Stimulated activated CD8-positive, alpha-beta memory T cell treated with anti-CD3 and anti-CD28 coated beads, Interleukin-15, amount 100 ng/mL, for 1 hour (primary cell): ENCODE measurements at regions not wholly inside any gene's neighbourhood (a gene's known extent, or its start where the extent isn't known, plus 50 kb on each side); places are given as distances from the start of the nearest gene placed in this dataset.

Experiments
- DNase-seq: peaks from one replicate; pipeline ENCODE4 v3.0.0-alpha.2; 2020; ENCODE audit warnings: low read depth

DNA sequence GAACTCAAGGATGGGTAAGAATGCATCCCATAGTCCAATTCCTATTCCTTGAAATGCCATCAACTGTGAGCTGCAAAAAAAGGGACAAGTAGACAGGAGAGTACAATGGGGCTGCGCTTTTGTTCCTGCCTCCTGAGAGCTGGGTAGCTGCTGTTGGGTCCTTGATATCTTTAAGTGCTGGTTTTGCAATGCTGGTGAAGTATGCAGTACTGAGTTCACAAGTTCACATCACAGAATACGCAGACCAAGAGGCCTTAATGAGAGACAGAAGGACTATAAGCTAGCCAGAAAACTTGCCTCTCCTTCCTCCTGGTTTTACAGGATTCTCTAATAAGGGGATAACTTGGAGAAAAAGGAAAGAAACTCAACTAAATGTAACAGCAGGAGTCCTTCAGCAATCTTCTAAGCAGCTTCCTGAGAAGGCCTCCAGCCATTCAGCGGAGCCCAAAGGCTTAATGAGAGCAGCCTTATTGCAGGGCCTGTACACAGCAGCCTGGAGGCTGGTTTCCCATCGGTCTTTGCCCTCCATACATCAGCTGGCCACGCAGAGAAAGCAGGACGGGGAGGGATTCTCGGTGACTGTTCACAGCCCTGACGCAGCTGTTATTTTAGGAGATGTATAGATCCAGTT, 293.1 kb downstream of the CDCA7 start:
- DNase-seq: no peak

DNA sequence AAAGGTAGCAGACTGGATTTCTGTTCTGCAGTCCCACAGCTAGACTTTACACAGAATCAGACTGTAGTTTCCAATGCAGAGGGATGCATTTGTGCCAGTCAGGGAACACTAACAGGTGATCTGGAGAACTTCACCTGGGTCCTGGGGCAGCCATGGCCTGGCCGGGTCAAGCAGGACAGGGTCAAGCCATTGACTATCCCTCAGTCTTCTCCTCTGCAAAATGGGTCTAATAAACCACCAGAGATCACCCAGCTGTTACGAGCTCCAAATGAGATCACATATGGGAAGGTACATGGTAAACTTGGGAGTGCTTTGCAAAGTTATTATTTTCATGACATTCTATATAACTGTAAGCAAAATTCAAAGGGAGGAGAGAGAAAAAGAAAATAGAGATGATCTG, 294.1 kb downstream of the CDCA7 start:
- DNase-seq: no peak

DNA sequence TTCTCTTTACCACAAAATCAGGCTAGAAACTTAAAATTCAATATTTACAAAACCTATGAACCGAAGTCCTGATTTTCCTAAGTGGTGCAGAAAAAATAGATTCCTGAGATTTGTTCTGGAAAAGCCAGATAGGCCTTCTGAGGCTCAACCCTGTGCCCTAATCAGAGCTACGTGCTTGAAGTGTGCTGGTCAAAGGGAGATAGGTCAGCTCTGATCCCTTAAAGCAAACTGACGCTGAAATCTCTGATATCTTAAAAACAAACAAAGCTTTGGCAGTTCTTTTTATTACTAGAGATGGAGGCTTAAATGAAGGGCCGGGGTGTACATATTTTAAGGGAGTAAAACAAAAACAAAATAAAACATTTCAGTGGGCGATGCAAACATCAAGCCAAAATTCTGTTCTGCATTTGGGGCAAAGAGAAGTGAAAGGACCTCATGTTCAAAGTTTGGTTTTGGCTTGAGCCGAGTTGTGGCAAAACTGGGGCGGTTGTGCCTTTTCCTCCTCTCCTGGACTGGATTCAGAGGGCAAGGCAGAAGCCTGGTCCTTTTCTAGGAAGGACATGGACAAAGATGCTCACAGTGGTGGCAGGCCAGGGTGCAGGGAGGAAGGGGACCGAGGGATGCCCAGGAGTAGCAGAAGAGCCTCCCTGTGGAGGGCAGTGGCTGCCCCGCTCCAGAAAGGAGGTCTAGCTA, 295.0 kb downstream of the CDCA7 start:
- no peak for DNase-seq

DNA sequence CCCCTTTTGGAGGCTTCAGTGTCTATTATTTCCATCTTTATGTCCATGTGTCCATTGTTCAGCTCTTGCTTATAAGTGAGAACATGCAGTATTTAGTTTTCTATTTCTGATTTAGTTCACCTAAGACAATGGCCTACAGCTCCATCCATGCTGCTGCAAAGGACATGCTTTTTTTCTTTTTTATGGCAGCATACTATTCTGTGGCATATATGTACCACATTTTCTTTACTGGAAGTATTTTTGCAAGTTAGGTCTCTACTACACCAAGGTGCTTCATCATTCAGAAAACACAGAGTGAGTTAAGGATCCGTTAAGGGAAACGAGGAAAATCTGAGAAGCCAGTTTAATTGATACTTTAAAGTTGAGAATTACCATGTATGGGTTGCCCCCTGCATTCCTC, 297.2 kb downstream of the CDCA7 start:
- no peak for DNase-seq

DNA sequence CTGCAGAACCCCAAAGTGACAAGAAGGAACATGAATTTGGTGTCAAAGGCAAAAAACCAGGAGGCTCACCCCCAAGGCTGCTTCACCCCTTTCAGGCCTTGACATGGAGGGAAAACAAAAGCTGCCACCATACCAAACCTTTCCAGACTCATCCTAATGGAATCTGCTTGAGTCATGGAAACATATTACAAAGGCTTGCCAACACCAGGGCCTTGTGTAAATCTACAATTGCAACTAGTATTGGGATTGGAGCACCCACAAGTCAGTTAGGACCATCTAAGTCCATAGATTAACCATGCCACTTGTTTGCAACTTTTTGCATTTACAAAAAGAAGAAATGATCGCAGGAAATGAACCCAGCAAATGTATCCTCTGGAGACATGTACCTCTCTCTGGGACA, 297.6 kb downstream of the CDCA7 start:
- no peak for DNase-seq

DNA sequence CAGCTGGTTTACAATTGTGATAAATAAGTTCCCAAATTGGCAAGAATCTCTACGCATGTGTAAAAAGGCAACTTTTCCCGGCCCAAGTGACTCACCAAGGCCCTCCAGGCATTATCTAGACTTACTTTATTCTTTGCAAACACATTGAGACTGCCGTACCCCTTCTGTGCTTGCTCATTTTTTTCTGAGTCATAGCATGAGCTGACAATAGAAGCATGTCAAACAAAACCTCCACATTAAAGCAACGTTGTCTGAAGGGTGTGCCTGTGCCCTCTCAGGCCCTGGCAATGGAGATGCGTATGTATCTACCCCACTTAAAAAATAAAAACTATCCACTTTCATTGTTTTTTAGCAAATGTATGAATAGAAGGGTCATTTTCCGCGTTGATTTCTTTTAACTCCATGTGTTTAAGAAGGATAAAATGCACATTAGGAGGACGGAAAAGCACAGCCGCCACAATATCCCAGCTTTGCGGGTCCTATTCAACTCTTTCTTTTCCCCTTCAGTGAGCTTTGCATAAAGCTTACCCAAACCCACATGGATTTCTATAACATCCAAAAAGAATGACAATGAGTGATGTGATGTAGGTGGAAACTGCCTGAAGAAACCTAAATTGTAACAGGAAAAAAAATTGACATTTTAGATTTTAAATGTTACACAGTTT, 298.2 kb downstream of the CDCA7 start:
- no peak for DNase-seq

DNA sequence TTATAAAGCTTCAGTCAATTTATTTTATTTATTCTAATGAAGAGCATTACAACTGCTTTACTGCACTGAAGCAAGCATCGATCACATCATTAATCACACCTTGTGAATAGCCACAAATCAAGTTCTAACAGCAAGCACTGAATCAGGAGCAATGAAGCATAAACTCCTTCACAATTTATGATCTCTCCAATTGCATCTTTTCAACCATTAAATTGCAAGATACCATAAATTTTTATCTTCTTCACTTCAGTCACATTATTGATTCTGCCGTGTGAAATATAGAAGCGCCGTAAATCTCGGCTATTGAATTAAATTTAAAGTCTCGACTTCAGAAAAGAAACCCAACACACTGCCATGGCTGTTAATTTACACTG, 298.7 kb downstream of the CDCA7 start:
- no peak for DNase-seq

DNA sequence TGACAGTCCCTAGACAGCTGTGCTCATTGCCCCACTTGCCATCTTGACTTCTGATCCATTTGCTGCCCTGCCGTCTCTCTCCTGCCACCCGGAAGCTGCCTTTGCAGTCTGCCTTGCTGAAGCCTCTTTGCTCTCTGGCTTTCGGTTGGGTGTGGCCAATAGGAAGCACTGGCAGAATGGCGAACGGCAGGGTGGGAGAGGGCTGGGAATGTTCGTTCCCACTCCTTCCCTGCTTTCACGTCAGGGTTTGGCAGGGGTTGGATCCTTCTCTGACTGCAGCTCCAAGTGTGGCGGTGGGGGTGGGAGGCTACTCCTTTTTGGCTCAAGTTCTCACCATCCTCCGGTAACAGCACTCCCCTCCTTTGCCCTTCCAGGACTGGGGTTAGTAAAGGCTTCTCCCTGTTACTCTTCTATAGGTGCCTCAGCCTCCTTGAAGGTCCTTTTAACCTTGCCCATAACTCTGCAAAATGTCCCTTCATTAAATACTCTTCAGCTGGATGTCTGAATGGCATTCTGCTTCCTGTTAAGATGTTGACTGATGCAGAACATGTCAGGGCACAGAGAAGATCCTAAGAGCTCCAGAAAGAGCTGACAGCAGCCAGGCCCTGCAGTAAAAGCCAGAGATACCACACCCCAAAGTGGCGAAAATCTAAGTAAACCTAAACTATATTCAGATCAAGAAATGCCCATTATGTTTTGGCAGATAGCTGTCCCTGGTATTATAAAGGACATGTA, 299.7 kb downstream of the CDCA7 start:
- no peak for DNase-seq

DNA sequence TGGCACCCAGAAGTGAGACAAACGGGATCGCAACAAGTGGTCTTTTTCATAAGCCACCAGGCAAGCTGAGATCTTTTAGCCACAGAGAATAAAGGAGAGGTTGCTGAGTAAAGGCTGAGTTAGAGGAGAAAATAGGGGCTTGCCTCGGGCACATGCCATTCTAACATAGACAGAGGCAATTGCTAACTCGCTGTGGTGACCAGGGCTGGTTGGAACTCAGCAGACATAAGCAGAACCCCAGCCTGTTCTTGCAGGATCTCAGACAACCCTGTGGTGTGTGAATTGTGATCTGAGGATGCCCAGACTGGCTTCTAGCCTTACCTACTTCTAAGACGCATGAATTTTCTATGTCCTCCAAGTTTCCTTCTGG, 300.2 kb downstream of the CDCA7 start:
- DNase-seq: no peak

DNA sequence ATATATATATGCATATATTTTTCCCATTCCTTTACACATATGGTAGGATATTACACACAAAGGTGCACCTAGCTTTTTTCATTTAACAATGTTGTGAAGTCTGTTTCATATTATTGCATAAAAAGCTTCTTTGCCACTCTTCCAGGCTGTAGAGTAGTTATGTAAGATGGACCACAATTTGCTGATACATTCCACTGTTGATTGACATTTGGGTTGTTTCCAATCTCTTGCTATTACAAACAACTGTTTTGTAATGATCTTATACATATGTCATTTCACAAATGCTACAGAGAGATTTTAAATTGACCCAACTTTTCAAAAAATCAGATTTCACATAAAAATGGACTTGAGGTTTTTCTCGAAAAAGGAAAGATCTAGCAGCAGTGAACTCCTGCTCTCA, 301.4 kb downstream of the CDCA7 start:
- no peak for DNase-seq

DNA sequence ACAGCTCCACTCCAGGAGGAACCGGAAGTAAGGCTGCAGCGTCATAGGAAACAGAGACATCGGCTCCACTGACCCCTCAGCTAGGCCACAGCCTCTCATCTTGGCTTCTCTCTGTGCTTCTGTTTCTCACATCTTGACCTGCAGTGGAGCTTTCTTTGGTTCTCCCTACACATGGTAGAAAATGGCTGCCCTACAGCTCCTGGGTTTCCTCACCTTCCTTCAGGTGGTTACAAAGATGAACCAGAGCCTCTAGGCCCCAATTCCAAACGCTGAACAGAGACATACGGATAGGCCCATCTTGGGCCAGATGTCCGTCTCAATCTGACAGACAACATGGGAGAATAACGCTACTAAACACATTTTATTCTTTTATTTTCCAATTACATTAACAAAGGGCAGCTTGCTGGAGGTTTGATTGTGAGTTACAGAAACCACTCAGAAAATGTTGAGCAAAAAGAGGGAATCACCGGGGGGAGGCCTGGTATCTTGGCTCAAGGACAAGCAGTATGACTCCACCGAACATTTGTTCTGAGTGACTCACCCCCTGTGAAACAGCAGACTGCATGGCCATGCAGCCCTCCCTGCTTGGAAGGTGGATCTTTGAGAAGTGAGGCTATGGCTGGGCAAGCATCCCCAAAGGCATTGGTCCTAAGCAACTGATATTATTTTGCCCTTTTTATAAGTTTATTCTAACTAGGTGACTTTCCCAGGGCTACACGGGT, 303.5 kb downstream of the CDCA7 start:
- no peak for DNase-seq

DNA sequence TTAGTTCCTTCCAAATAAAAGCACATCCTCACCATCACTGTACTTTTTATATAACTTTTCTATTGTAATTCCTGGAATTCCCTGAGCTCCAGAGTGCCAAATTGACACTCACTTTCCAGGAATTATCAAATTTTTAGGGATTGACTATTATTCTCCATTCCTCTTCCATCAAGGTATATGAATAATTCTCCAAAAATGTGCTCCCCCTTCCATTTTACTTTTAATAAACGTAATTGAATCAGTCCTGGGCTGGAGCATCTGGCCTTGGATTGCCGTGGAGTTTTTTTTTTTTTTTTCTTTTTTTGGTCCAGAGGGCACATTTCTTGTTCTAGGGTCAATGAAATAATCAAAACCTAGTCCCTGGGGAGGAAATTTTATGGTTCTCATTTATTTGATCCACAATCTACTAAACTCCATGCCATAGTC, 304.3 kb downstream of the CDCA7 start:
- DNase-seq: no peak

DNA sequence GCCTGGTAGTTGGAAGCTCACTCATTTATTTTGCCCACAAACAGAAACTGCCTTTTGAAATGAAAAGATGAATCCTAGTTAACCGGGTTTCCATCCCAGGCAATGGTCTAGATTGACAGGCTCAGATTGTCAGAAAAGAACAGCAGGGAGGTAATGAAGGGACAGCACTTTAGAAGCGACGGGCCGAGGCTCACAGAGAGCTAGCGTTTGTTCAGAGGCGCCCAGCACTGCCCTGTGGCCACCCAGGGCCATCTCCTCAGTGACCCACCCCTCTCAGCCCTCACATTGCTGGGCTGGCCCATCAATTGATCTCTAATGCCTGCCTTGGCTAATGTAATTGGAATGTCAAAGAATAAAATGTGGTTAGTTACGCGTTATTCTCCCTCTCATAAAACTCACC, 304.8 kb downstream of the CDCA7 start:
- no peak for DNase-seq

DNA sequence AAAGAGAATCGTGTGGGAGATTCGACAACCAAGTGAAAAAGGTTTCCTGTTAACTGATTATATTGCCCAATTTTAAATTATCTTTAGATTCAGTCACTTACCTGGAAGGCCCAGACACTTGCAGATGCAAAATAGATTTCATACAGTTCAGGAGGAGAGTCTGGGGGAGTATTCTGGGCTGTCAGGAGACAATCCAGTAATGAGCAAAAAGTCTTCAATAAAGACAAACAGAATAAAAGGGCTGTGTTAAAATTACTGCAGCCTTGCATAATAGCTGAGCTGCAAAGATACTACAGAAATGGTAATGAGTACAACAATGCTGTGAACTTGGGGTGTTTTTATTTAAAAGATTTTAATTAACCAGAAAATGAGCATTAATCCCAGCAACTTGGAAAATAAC, 303.6 kb downstream of the SP3 start:
- DNase-seq: no peak

DNA sequence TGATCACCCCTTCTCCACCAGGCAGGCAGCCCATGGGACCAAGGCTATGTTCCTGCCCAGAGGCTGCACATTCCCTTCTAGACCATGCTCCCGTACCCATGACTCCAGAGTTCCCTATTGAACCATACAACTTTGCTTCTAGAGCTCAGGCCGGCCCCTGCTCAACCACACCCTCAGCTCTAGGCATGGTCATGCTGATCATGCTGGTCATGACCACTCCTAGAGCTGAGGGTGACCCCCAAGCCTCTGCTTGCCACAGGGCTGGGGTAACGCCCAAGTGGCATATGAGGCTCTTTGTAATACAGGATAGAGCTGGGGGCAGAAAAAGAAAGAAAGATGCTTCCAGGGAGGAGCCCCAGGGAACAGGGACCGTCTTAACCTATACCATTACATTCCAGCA, 301.8 kb downstream of the SP3 start:
- DNase-seq: no peak

DNA sequence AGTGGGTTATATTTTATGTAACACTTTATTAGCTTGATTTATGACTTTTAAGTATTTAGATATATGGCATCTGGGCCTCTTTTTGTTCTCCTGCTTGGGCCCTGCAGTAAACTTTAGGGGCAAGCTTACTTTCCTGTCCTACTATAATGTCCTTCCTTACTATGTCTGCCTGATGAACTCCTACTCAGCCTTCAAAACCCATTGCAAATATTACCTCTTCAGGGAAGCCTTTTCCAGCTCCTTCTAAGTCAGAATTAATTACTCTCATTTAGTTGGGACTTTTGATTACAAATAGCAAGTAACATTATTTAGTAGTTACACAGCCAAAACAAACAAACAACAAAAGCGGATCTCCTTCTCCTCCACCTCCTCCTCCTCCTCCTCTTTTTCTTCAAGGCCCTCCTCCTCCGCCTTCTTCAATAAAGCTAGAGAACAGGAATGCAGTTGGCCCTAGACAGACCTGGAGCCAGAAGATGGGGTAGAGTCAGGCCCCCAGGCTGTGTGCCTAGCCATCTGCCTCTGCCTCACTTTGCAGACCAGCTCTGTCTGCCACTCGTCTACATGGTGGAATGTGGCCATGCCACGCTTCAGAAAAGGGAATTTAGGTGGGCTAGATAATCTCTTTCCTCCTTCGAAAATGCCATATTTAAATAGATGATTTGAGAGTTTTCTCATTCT, 301.2 kb downstream of the SP3 start:
- no peak for DNase-seq

DNA sequence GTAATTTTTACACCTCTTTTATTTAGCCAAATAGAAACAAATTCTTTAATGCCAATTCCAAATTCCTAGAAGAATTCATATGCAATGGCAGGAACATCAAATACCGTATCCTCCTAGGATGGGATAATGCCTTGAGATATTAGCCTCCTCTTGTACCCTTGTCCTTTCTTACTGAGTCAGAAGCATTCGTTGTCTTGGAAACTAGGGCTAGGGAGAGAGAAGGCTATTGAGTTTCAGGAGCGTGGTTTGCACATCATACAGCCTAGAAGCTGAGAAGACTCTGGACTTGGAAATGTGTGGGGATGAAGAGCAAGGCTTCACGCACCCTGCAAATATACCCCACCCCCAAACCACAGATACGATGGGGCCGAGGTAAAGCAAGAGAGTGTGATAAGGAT, 300.7 kb downstream of the SP3 start:
- DNase-seq: no peak

DNA sequence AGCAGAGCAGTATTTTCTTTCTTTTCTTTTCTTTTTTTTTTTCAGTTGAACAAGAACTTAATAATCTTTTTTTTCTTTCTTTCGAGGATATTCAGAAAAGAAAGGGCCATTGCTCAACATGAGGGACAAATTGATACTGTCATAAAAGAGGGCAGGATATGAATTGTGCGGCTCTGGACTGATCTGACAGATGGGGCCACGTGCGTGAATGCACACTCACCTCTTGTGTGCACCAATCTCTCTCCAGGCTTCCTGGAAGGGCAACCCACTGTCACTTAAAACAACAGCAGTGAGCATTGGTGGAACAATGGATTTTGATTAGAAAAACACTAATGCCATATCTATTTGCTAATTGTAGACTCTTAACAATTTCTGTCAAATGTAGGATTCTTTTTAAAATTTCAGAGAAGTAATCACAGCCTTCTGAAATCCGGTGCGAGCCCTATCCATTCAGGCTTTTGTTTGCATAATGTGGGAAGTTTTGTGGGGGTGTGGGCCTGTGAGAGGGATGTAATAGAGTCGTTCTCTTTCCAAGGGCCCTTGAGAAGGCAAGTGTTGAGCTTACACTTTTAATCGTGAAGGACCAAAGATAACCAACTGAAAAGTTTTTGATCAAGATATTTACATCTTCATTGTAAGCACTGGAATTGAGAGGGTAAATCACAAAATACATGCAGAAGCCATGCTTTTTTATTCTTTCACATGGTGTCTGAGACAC, 298.8 kb downstream of the SP3 start:
- no peak for DNase-seq

DNA sequence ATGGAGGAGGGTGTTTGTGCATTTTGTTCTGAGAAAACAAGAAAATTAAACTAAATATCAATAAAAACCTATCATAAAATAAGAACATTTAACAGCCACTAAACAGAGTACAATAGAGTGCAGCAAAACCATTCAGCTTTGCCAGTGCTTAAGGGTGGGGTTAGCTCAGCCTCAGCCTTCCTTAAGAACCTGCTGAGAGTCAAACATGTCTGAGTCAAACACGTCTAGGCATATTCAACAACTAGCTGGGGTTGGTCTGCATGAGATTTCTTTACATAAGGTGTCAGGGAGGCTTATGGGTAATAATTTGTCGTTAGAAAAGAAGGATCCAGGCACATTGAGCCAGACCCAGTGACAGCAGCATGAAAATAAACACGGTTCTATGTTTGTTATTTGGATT, 298.2 kb downstream of the SP3 start:
- DNase-seq: no peak

DNA sequence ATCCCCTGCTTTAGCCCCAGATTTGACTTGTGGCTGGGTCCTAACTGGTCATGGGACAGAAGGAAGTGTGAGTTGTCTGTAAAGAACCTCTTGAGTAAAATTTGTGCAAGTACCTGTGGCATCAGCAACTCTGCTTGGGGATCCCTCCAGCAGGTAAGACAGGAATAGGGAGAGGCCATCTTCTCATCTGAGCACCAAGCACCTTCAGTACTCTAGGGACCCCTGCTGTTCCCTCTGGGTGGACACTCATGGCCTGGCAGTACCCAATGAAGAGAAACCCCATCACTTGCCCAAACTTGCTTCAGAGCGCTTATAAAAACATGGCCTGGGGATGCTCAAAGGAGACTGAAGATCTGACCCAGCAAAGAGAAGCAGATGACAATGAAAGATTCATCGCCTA, 297.8 kb downstream of the SP3 start:
- DNase-seq: no peak

DNA sequence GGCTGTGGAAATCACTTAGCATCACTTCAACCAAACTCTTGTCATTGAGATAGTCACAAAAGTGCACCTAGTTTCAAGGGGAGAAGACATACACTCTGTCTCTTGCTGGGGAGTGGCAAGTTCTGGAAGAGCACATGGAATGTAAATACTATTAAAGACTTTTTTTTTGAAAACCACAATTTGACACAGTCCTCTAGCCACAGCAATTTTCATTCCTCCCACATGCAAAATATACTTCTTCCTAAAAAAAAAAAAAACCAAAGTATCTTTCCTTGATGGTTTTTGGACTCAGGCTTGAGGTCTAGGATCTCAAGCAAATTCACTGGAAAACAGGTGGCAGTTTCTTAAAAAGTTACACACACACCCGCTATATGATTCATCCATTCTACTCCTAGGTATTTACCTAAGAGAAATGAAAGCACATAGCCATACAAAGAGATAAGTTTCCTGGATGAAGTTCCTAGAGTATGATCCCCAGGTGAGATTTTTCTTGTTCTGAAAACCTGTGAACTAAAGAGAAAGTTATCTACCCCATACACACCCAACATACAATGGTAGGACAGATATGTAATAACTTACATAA, 295.8 kb downstream of the SP3 start:
- DNase-seq: no peak
